ENCODE measurements at regions not wholly inside any gene's neighbourhood (a gene's known extent, or its start where the extent isn't known, plus 50 kb on each side); places are given as distances from the start of the nearest gene placed in this dataset.
"Not testable (repeated sequence)": the region's sequence is repeated elsewhere in the genome, so short reads cannot be mapped to it uniquely, and the experiment has no call there.

DNA sequence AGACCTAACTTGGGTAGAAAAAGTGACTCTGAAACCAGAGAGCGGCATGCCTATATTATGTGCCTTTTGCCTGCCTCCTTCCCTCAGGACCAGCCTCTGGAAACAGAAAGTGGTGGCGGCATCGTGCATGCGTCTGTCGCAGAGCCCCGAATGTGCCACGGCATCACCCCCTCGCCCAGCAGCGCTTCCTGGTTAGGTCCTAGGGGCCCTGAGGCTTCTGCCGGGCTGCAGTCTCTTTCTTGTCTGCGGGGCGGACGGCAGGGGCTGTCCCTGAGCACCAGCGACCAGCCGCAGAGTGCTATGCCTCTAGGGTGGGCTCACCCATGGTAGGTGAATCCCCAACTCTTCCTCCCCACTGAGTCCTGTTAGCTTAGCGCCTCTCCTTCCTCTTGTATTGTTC is 68.7 kb downstream of the VSIG4 start:
- Histone ChIP-seq H3K36me3 (no peaks in the 10 kb centered on the region), H3K27ac (no peak overlapping the region), H3K9me3 (no peaks in the 10 kb centered on the region), H3K4me1 (no peaks in the 10 kb centered on the region), H3K27me3 (peaks cover 0 to 10% (median 2%) of the 10 kb centered on the region in 4 donors), H3K4me3 (no peak overlapping the region)
- DNase-seq: no peak
- no peak for FAIRE-seq
- WGBS, 2 donors: 26 to 29% methylated on average over 15 to 16 of the region's 16 CpGs
- TF ChIP-seq, protein P1, sequence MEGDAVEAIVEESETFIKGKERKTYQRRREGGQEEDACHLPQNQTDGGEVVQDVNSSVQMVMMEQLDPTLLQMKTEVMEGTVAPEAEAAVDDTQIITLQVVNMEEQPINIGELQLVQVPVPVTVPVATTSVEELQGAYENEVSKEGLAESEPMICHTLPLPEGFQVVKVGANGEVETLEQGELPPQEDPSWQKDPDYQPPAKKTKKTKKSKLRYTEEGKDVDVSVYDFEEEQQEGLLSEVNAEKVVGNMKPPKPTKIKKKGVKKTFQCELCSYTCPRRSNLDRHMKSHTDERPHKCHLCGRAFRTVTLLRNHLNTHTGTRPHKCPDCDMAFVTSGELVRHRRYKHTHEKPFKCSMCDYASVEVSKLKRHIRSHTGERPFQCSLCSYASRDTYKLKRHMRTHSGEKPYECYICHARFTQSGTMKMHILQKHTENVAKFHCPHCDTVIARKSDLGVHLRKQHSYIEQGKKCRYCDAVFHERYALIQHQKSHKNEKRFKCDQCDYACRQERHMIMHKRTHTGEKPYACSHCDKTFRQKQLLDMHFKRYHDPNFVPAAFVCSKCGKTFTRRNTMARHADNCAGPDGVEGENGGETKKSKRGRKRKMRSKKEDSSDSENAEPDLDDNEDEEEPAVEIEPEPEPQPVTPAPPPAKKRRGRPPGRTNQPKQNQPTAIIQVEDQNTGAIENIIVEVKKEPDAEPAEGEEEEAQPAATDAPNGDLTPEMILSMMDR (IDR thresholded peaks at IDR 0.05): no peak
- no peak for ATAC-seq
- intact Hi-C loops (cut with DNase I): no loop called here

- ATAC-seq; H3K9me3 ChIP-seq; H3K4me1 ChIP-seq; H3K27ac ChIP-seq; FAIRE-seq; H3K36me3 ChIP-seq; intact Hi-C loops (cut with DNase I); H3K27me3 ChIP-seq; DNase-seq; H3K4me3 ChIP-seq: not testable (repeated sequence)
- WGBS, 2 donors: 67 to 75% methylated on average over 3 of the region's 3 CpGs
Measured at GRCh38 chrX:65967159-65967558, 72.7 kb downstream of the VSIG4 start.

- WGBS, 2 donors: 60 to 61% methylated on average over 2 of the region's 2 CpGs
- intact Hi-C loops (cut with DNase I): no loop called here
- FAIRE-seq: no peak
- Histone ChIP-seq H3K36me3 (no peaks in the 10 kb centered on the region), H3K4me1 (no peaks in the 10 kb centered on the region), H3K27me3 (peaks cover 0 to 3% (median 1%) of the 10 kb centered on the region in 4 donors), H3K27ac (no peak overlapping the region), H3K9me3 (no peaks in the 10 kb centered on the region), H3K4me3 (no peak overlapping the region)
- DNase-seq: no peak
- ATAC-seq: no peak
- TF ChIP-seq, protein P1 (IDR thresholded peaks at IDR 0.05): no peak
Measured at GRCh38 chrX:65961714-65962113, 78.2 kb downstream of the VSIG4 start.

GRCh38 chrX:65948103-65948502 is 91.8 kb downstream of the VSIG4 start:
- Histone ChIP-seq H3K36me3 (no peaks in the 10 kb centered on the region), H3K4me3 (no peak overlapping the region), H3K4me1 (no peaks in the 10 kb centered on the region), H3K9me3 (no peaks in the 10 kb centered on the region), H3K27me3 (no peaks in the 10 kb centered on the region), H3K27ac (no peak overlapping the region)
- ATAC-seq (no peak), FAIRE-seq (no peak), DNase-seq (no peak)
- 56 to 59% methylated on average over 1 of the region's 1 CpG for WGBS, 2 donors
- intact Hi-C loops (cut with DNase I): no loop called here
- TF ChIP-seq, protein P1 (IDR thresholded peaks at IDR 0.05): no peak

DNA sequence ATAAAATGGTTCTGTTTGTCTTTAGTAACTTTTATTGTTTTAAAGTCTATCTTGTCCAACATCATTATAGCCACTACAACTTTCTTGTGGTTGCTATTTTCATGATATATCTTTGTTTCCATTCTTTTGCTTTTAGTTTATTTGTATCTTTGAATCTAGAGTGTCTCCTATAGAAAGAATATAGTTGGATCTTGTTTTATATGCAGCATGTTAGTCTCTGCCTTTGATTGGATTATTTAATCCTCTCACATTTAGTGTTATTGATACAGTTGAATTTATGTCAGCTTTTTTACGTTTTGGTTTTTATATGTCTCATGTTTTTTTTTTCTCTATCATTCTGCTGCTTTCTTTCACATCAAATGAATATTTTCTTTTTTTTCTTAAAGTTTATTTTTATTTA is 98.1 kb downstream of the VSIG4 start:
- Histone ChIP-seq H3K9me3 (no peaks in the 10 kb centered on the region), H3K4me3 (no peak overlapping the region), H3K36me3 (no peaks in the 10 kb centered on the region), H3K27me3 (no peaks in the 10 kb centered on the region), H3K4me1 (no peaks in the 10 kb centered on the region), H3K27ac (no peak overlapping the region)
- ATAC-seq: no peak
- intact Hi-C loops (cut with DNase I): no loop called here
- FAIRE-seq: peak; percentile 72
- 13 to 55% methylated on average over 1 of the region's 1 CpG for WGBS, 2 donors
- no peak for DNase-seq
- TF ChIP-seq, protein P1 (IDR thresholded peaks at IDR 0.05): no peak
